ENCODE measurements at regions not wholly inside any gene's neighbourhood (a gene's known extent, or its start where the extent isn't known, plus 50 kb on each side); places are given as distances from the start of the nearest gene placed in this dataset.
"Not testable (repeated sequence)": the region's sequence is repeated elsewhere in the genome, so short reads cannot be mapped to it uniquely, and the experiment has no call there.

DNA sequence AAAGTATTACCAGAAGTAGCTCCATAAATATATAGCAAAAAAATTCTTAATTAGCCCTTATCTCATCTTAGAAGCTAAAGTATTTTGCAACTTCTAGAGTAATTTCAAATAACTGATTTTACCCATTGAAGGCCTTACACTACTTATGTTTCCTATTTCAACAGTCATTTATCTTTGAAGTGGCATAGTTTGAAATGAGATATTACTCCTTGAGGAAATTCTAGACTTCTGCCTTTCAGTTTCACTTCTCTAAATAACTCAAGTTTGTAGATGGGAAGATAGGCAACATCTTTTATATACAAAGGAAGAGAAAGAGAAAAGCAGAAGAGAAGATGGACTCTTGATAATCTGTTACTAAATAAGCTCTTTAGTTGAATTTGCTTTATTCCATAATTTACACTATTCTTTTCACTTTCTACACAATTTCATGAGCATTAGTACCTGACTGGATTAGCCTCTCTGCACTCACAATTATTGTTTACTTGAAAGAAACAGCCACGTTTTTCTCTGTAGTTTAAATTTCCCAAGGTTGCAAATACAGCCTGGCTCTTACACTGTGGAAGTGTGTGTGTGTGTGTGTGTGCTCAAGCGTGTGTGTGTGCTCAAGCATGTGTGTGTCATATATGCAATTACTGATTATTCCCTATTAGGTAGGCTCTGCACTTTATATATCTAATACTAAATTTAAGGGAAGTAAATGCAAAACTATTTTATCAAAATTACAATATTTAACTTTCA lies 60.6 kb upstream of the EMB start:
- peak; percentile 72 for DNase-seq
- in situ Hi-C loops (cut with MboI; ENCODE audit: low pct_unique_long_range_greater_than_20kb, low sequenced_read_pairs), result no loop called here

DNA sequence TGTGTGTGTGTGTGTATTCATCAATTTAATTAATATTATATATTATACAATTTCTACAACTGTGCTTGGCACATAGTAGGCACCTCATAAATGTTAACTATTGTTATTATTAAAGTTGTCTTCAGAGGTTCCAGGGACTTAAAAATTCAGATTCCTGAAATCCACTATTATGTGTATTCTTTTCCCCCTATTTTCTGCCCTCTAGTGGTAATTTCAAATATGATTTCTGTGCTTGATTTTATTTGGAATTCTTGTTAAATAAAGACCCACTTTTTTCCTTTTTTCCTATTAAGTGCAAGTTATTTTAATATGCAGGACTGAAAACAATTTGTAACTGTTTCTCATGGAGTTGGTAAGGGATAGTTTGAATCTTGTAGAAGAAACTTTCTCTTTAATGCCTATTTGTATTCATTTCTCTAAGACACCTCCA lies 72.0 kb upstream of the EMB start:
- in situ Hi-C loops (cut with MboI; ENCODE audit: low pct_unique_long_range_greater_than_20kb, low sequenced_read_pairs), result not testable (repeated sequence)
- DNase-seq, result peak; percentile 32

DNA sequence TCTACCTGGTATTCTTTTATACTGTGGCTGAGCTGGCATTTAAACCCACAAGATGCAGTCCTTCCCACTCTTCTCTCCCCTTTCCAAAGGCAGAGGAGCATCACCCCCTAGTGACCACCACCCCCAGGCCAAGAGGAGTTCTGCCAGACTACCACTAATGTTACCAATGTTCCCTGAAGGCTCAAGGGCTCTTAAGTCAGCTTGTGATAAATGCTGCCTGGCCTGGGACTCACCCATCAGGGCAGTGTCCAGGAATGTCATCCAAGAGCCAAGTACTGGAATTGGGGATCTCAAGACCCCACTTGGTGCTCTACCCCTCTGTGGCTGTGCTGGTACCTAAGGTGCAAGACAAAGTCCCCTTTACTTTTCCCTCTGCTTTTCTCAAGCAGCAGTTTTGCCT lies 80.0 kb upstream of the EMB start:
- in situ Hi-C loops (cut with MboI; ENCODE audit: low pct_unique_long_range_greater_than_20kb, low sequenced_read_pairs); DNase-seq: not testable (repeated sequence)

DNA sequence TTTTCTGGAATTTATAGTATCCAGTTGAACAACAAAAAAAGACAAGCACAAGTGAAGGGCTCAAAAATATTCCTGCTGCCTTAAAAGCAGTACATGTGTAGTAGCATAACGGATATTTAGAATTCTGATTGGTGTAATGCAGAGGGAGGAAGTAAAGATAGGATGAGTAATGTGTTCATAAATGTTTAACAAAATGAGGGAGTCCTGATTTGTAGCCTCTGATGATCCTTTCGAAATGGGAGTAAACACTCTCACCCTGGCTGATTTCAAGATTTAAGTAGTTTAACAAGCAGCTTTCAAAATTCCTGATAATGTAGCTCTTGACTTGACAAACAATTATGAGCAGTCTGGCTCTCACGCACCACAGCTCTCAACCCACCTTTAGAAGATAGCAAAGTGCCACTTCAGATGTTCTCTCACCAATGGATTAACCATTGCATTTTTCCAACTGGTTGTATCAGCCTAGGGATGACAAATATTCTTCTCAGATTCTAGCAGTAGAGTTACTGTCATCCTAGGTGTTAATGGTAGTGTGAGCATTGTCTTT lies 86.5 kb upstream of the EMB start:
- in situ Hi-C loops (cut with MboI; ENCODE audit: low pct_unique_long_range_greater_than_20kb, low sequenced_read_pairs); DNase-seq: not testable (repeated sequence)

DNA sequence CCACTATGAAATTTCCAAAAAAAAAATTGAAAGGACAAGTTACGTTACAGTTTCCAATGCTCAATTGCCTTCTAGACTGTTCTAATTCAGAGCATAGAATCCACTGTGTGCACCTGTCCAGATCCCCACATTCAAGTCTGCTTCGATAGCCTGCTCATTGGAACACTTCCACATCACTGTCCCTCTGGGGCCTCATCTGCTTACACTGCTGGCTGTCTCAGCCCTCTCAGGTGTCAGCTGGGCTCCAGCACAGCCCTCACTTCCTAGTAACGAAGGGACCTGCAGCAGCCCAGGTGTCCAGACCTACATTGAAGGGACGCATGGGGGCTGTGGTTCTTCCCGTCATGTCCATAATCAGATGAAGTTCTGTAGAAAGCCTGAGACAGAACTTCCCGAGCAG lies 94.3 kb upstream of the EMB start:
- in situ Hi-C loops (cut with MboI; ENCODE audit: low pct_unique_long_range_greater_than_20kb, low sequenced_read_pairs), result no loop called here
- DNase-seq, result no peak

DNA sequence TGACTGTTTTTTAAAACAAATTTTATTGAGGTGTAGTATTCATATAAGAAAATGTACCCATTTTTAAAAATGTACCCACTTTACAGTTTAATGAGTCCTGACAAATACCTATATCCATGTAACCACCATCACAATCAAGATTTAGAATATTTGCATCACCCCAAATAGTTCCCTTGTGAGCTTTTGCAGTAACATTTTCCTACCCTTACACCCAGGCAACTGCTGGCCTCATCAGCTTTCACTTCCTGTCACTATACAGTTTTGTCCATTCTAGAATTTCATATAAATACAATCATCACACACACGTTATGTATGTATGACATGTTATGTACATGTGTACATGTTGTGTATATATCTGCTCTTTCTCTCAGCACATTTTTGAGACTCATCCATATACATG lies 96.4 kb upstream of the EMB start:
- DNase-seq; in situ Hi-C loops (cut with MboI; ENCODE audit: low pct_unique_long_range_greater_than_20kb, low sequenced_read_pairs): not testable (repeated sequence)

DNA sequence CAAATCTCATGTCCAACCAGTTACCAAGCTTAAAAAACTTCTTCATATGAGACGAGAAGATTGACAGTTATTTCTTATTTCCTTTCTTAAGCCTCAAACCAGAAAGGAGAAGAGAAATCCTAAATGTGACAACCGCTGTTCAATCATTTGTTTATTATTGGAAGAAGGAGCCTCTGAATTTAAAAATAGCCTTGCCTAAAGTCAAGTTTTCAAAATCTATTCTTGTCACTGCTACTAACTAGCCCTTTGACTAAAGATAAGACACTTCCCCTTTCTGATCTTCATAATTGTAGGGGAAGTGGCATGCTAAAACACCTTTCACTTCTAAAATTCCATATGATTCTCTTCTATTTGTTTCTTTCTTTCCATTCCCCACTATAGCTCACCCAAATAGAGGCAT lies 106.2 kb upstream of the EMB start:
- in situ Hi-C loops (cut with MboI; ENCODE audit: low pct_unique_long_range_greater_than_20kb, low sequenced_read_pairs), result no loop called here
- peak; percentile 89 for DNase-seq

DNA sequence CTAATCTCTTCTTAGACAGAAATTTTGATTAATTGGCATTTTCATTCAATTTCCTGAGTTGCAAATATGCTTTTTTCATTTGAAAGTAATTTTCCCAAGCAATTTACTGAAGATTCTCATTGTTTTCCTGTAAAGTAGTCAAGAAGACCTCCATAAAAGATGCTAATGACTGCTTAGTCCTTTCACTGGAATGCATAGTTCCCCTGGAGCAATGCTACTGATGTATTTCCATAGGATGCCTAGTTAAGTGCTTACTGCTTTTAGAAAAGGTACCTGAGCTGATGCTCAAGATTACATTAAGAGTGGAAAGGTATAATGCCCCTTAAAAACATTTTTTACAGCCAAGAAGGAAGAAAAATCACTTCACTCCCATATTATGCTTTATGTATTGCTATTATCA lies 109.2 kb upstream of the EMB start:
- in situ Hi-C loops (cut with MboI; ENCODE audit: low pct_unique_long_range_greater_than_20kb, low sequenced_read_pairs), result no loop called here
- no peak for DNase-seq

DNA sequence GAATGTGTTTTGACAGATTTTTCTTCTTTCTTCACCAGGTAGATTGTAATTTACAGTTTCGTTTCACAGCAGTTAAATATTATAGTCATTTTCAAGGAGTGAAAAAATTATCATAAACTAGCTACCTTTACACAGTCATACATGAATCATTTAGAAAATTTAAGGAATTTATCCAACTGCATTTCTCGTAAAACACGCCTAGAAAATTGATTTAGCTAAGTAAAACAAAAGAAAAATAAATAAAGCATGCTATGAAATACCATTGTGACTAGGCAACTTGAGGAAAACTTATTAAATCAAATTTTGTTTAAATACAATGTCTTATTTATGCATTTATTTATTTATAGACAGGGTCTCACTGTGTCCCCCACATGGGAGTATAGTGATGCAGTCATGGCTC lies 109.9 kb upstream of the EMB start:
- no peak for DNase-seq
- in situ Hi-C loops (cut with MboI; ENCODE audit: low pct_unique_long_range_greater_than_20kb, low sequenced_read_pairs), result no loop called here

DNA sequence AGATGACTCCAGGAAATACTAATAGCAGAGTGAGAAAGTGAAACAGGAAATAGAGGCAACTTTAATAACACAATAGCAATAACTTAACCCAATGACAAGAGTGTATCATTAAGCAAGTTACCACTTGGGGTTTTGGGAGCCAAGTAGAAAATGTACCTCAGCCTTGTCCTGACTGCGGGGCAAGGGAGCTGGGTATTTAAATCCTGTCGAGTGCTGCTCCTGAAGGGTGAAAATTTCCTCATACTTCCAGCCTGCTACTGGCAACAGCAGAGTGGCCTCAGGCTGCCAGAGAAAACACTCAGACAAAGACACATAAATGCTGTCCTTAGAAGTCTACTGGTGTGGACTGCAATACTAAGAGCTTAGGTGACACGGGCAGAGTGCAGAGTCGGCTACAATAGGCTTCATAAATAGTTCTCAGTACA lies 112.5 kb upstream of the EMB start:
- no peak for DNase-seq
- in situ Hi-C loops (cut with MboI; ENCODE audit: low pct_unique_long_range_greater_than_20kb, low sequenced_read_pairs), result no loop called here

DNA sequence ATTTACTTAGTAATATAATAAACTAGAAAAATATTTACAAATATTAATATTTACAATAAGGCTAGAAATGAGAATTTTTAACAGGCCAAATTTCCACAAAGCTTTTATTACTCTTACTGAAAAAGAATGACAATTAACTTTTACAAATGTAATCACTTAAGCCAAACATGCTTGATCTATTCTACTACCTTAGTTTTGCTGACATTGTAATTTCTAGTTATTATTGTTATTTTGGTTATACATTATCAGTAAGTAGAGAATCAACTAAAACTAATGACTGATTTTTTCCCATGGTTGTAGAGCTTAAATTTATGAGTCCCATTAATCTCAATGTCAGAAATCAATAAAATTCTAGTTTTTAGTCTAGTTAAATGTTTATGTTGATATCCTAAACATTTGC lies 107.8 kb upstream of the PARP8 start:
- DNase-seq; in situ Hi-C loops (cut with MboI; ENCODE audit: low pct_unique_long_range_greater_than_20kb, low sequenced_read_pairs): not testable (repeated sequence)

DNA sequence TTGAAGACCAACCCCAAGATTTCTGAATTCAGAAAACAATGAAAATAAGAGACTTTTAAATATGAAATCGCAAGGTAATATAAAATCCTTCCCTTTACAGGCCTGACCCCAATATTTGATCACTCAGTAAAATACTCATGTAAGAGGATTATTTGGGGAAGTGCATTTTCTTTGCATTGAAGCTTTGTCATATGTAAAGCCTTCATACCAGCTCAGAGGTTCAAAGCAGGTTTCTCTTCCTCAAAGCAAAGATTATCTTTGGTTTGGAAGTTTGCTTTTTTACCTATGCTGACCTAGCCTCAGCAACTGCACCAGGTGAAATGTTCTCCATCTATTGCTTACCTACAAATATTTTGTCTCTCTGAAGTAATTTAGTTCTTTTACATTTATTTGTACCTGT lies 106.5 kb upstream of the PARP8 start:
- in situ Hi-C loops (cut with MboI; ENCODE audit: low pct_unique_long_range_greater_than_20kb, low sequenced_read_pairs), result no loop called here
- no peak for DNase-seq

DNA sequence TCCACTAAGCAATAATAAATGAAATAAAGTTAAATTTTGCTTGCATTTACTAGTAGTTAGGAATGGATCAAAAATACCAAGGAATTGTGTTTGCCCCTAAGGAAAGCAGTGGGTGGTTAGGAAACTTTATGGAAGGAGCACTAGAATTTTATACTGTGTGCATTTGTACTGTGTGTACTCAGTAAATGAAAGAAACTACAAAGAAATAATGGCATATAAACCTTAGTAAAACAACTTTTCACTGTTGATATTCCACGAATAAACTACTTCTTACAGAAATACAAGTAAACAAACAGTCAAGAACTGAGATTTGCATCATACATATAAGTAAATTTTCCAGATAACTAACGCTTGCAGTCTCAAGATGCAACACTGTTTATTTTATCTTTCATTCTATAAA lies 103.7 kb upstream of the PARP8 start:
- DNase-seq, result no peak
- in situ Hi-C loops (cut with MboI; ENCODE audit: low pct_unique_long_range_greater_than_20kb, low sequenced_read_pairs), result no loop called here

DNA sequence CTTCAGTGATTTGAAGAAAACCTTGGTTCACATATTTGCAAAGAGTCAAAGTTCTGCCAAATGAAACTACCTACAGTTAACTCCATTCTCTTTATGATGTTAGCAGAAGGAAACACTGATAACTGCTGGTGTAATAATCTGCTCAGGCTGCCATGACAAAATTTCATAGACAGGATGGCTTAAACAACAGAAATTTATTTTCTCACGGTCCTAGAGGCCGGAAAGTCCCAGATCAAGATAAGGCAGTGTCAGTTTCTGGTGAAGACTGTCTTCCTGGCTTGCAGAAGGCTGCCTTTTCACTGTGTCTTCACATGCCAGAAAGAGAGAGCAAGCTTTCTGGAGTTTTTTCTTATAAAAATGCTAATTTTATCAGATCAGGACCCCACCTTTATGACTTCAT lies 102.4 kb upstream of the PARP8 start:
- peak; percentile 34 for DNase-seq

DNA sequence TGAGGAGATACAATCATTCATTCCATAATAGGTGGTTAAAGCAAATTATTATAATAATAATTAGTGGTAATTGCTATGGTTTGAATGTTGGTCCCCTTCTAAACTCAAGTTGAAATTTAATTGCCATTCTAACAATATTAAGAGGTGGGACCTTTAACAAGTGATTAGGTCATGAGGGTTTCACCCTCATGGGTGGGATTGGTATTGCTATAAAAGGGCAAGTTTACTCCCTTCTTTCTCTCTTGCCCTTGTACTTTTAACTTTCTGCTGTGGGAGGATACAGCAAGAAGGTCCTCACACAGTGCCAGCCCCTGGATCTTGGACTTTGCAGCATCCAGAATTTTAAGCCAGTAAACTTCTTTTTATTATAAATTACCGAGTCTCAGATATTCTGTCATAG lies 101.9 kb upstream of the PARP8 start:
- in situ Hi-C loops (cut with MboI; ENCODE audit: low pct_unique_long_range_greater_than_20kb, low sequenced_read_pairs), result no loop called here
- no peak for DNase-seq

More for the DNA sequence above, 102.4 kb upstream of the PARP8 start:
- in situ Hi-C loops (cut with MboI; ENCODE audit: low pct_unique_long_range_greater_than_20kb, low sequenced_read_pairs), result no loop called here

DNA sequence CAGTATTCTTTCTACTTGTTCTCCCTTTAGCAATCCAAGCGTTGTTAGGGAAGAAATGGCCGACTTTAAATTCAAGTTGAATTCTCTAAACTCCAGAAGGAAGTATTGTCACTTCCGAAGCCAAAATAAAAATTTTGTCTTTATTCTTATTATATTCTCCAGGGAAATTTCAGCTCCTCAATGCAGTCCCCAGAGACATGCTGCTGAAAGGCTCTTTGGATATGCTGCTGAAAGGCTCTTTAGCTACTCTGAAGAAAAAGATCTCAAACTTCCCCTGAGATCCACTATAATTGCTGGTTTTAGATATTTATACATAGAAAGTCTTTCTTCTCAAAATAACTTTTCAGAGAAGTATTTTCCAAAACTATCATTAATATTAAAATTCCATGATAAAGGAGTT lies 92.3 kb upstream of the PARP8 start:
- no peak for DNase-seq
- in situ Hi-C loops (cut with MboI; ENCODE audit: low pct_unique_long_range_greater_than_20kb, low sequenced_read_pairs), result no loop called here

DNA sequence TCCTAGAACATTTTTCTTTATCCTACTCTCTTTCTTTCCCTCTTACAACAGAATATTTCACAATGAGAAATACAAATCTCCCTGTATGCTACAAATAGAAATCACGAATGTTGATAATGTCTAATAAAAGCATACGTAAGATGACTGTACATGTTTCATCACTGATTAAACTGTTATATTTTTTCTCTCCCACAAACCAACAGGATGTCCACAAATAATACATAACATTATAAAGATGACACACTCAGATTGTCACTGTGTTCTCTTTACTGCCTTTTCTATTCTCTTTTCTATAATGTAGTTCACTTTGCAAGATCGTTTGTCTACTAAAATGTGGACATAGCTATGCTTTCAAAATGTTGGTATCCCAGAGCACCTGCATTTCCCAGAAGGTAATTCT lies 90.7 kb upstream of the PARP8 start:
- in situ Hi-C loops (cut with MboI; ENCODE audit: low pct_unique_long_range_greater_than_20kb, low sequenced_read_pairs), result no loop called here
- no peak for DNase-seq

DNA sequence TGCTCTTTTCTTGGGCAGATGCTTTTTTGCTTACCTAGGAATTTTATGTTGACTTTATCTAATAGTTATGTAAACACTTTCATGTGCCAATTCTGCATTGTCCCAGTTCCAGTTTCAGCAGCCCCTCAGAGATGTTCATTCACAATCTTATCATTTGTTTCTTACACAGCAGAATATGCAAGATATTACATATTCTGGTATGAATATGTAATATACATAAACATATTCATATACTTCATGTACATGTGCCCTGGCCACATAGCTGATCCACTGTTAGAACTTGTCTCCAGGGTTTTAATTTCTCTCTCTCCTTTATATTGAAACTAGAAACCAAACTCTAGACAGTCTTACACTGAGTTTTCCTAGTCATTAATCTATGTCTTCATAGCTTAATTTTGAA lies 90.2 kb upstream of the PARP8 start:
- in situ Hi-C loops (cut with MboI; ENCODE audit: low pct_unique_long_range_greater_than_20kb, low sequenced_read_pairs), result no loop called here
- no peak for DNase-seq

DNA sequence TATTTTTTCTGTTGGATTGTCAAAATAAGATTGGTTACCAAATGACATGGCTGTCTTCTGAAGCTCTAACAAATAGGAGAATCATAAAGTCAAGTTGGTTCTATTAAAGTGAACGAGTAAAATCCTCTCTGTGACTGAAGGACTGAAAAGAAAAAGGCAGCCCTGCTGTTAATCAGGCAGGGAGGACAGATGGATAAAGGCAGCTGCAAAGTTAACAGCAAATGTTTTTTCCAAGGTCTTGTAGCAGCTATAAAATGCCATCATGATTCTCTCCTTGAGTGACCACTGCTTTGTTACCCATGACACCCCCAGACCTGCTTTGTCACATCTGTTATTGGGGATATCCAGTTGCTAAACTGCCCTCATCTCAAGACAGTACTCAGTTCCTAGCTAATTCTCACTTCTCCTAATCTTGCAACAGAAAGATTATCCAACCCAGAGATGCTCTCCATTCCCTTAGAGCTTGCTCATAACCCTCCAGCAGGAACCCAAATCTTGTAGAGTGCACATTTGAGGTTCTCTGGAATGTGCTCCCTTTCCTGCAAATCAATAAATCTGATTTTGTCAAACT lies 89.7 kb upstream of the PARP8 start:
- DNase-seq, result no peak
- in situ Hi-C loops (cut with MboI; ENCODE audit: low pct_unique_long_range_greater_than_20kb, low sequenced_read_pairs), result no loop called here

DNA sequence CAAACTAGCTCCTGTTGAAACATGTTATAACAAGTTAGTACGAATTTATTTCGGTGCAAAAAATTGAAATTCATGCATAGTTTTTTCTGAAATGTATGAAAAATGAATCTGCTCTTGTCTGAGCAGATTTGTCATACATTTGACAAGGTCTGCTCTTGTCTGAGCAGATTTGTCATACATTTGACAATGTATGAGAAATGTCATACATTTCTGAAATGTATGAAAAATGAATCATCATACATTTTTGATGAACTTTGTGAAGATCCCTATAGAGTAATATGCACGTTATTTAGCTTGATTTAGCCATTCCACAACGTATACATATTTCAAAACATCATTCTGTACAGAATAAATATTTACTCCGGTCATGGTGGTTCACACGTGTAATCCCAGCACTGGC lies 85.9 kb upstream of the PARP8 start:
- no peak for DNase-seq
- in situ Hi-C loops (cut with MboI; ENCODE audit: low pct_unique_long_range_greater_than_20kb, low sequenced_read_pairs), result no loop called here

DNA sequence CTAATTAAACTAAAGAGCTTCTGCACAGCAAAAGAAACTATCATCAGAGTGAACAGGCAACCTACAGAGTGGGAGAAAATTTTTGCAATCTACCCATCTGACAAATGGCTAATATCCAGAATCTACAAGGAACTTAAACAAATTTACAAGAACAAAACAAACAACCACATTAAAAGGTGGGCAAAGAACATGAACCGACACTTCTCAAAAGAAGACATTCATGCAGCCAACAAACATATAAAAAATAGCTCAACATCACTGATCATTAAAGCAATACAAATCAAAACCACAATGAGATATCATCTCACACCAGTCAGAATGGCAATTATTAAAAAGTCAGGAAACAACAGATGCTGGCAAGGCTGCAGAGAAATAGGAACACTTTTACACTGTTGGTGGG lies 84.6 kb upstream of the PARP8 start:
- in situ Hi-C loops (cut with MboI; ENCODE audit: low pct_unique_long_range_greater_than_20kb, low sequenced_read_pairs); DNase-seq: not testable (repeated sequence)
